Ammon's horn (tissue), 1 donor: ENCODE measurements at regions not wholly inside any gene's neighbourhood (a gene's known extent, or its start where the extent isn't known, plus 50 kb on each side); places are given as distances from the start of the nearest gene placed in this dataset.
A peak's percentile ranks its signal among the peaks of the same experiment; 100 is the strongest.

Experiments used
- DNase-seq: peaks from one replicate; pipeline ENCODE4 v3.0.0-alpha.2; 2016; ENCODE audit warnings: low spot score

- no peak for DNase-seq
Measured at GRCh38 chr1:57922130-57922529, 498.3 kb upstream of the DAB1 start.

- no peak for DNase-seq
Measured at GRCh38 chr1:57916041-57916440, 492.2 kb upstream of the DAB1 start.

- no peak for DNase-seq
Measured at GRCh38 chr1:57911427-57911826, 487.6 kb upstream of the DAB1 start.

- no peak for DNase-seq
Measured at GRCh38 chr1:57910782-57911181, 486.9 kb upstream of the DAB1 start.

- no peak for DNase-seq
Measured at GRCh38 chr1:57910305-57910704, 486.4 kb upstream of the DAB1 start.

GRCh38 chr1:57908147-57908890, 484.5 kb upstream of the DAB1 start:
- peak; percentile 10 for DNase-seq

- DNase-seq = peak; percentile 20
Measured at GRCh38 chr1:57901208-57901919, 477.5 kb upstream of the DAB1 start.

- DNase-seq = no peak
Measured at GRCh38 chr1:57898531-57898930, 474.7 kb upstream of the DAB1 start.

- no peak for DNase-seq
Measured at GRCh38 chr1:57897581-57897980, 473.7 kb upstream of the DAB1 start.

- no peak for DNase-seq
Measured at GRCh38 chr1:57894315-57894714, 470.5 kb upstream of the DAB1 start.

GRCh38 chr1:57889676-57890320, 465.9 kb upstream of the DAB1 start:
- DNase-seq = peak; percentile 38

GRCh38 chr1:57887964-57888491, 464.2 kb upstream of the DAB1 start:
- no peak for DNase-seq

- no peak for DNase-seq
Measured at GRCh38 chr1:57886376-57886775, 462.5 kb upstream of the DAB1 start.

GRCh38 chr1:57883642-57883995, 459.8 kb upstream of the DAB1 start:
- DNase-seq = no peak

GRCh38 chr1:57882934-57883641, 459.2 kb upstream of the DAB1 start:
- DNase-seq = no peak

- no peak for DNase-seq
Measured at GRCh38 chr1:57882072-57882471, 458.2 kb upstream of the DAB1 start.

GRCh38 chr1:57881639-57882038, 457.8 kb upstream of the DAB1 start:
- no peak for DNase-seq

GRCh38 chr1:57879700-57880099, 455.8 kb upstream of the DAB1 start:
- no peak for DNase-seq

- DNase-seq = no peak
Measured at GRCh38 chr1:57874418-57874877, 450.6 kb upstream of the DAB1 start.

GRCh38 chr1:57872913-57873312, 449.1 kb upstream of the DAB1 start:
- no peak for DNase-seq

- no peak for DNase-seq
Measured at GRCh38 chr1:57868908-57869307, 445.0 kb upstream of the DAB1 start.

GRCh38 chr1:57868239-57868638, 444.4 kb upstream of the DAB1 start:
- no peak for DNase-seq
